Epithelial cell of proximal tubule (primary cell): ENCODE measurements at regions not wholly inside any gene's neighbourhood (a gene's known extent, or its start where the extent isn't known, plus 50 kb on each side); places are given as distances from the start of the nearest gene placed in this dataset.
A peak's percentile ranks its signal among the peaks of the same experiment; 100 is the strongest.
"Not testable (repeated sequence)": the region's sequence is repeated elsewhere in the genome, so short reads cannot be mapped to it uniquely, and the experiment has no call there.

Experiments used
- DNase-seq: peaks from one replicate; pipeline ENCODE4 v3.0.0-alpha.2; 2011; ENCODE audit warnings: low read depth
- H3K4me3 ChIP-seq: 2 replicates; pipeline ENCODE4 v1.5.1; 2011; ENCODE audit warnings: low read depth, mild to moderate bottlenecking, low read length
- TF ChIP-seq, protein P1 (sequence below): conservative IDR thresholded peaks from 2 replicates; pipeline ENCODE4 v1.5.1; 2012; ENCODE audit warnings: low read depth, mild to moderate bottlenecking, low read length

DNA sequence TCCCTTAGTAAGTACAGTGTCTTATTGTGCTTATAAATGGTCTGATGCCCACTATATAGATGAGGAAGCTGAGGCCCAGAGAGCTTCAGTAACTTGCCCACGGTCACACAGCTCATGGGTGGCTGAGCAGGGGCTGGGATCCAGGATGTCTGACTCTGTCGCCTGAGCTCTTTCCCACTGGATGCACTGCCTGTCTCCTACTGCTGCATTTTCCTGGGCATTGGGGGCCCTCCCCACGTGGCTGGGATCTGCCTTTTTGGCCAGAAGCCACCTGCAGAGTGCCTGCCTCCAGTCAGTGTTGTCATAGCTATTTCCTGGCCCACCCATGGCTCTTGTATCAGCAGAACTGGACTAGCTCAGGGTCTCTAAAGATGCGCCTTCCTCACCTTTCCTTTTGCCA lies 57.5 kb upstream of the TAMM41 start:
- H3K4me3 ChIP-seq = no peak overlapping the region
- DNase-seq = no peak
- TF ChIP-seq, protein P1, sequence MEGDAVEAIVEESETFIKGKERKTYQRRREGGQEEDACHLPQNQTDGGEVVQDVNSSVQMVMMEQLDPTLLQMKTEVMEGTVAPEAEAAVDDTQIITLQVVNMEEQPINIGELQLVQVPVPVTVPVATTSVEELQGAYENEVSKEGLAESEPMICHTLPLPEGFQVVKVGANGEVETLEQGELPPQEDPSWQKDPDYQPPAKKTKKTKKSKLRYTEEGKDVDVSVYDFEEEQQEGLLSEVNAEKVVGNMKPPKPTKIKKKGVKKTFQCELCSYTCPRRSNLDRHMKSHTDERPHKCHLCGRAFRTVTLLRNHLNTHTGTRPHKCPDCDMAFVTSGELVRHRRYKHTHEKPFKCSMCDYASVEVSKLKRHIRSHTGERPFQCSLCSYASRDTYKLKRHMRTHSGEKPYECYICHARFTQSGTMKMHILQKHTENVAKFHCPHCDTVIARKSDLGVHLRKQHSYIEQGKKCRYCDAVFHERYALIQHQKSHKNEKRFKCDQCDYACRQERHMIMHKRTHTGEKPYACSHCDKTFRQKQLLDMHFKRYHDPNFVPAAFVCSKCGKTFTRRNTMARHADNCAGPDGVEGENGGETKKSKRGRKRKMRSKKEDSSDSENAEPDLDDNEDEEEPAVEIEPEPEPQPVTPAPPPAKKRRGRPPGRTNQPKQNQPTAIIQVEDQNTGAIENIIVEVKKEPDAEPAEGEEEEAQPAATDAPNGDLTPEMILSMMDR = no peak

DNA sequence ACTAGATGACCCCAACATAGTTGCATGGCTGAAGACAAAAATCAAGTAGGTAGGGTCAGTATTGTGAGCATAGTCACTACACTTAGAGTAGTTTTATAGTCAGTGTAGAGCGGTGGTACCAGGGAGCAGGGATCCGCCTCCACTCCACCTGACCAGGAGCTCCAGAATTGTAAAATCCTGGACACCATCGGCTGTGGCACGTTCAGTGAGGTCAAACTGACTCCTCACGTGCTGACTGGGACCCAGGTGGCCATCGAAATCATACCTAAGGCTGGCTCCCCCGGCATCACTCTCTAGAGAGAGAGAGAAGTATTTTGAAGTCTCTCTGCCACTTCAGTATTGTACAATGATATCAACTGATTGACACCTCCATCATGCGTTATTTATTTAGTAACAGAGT lies 59.7 kb upstream of the TAMM41 start:
- TF ChIP-seq, protein P1 = no peak
- DNase-seq = no peak
- no peak overlapping the region for H3K4me3 ChIP-seq

DNA sequence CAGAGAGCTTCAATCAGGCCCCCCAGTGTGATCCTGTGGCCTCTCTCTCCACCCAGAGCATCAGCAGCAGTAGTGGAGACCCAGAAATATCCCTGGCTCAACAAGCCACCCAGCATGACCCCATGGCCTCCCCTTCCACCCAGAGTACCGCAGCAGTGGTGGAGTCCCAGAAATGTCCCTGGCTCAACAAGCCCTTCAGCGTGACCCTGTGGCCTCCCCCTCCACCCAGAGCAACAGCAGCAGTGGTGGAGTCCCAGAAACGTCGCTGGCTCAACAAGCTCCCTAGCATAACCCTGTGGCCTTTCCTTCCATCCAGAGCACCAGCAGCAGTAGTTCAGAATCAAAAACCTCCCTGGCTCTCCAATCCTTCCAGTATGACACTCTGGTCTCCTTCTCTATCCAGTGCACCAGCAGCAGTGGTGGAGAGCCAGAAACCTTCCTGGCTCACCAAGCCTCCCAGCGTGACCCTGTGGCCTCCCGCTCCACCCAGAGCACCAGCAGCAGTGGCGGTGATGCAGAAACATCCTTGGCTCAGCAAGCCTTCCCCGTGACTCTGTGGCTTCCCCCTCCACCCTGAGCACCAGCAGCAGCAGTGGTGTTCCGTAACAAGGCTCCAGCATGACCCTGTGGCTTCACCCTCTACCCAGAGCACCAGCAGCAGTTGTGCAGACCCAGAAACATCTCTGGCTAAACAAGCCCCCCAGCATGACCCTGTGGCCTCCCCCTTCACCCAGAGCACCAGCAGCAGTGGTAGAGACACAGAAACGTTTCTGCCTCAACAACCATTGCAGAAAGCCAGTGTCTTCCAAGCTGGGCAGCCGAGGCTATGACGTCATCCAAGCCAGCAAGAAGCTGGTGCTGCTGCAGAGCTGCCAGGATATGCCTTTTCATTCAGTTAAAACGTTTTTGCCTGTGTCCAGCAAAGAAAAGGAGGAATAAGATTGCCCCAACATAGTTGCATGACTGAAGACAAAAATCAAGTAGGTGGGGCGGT lies 61.3 kb upstream of the TAMM41 start:
- TF ChIP-seq, protein P1 = no peak
- peak; percentile 6 for DNase-seq
- H3K4me3 ChIP-seq = no peak overlapping the region

DNA sequence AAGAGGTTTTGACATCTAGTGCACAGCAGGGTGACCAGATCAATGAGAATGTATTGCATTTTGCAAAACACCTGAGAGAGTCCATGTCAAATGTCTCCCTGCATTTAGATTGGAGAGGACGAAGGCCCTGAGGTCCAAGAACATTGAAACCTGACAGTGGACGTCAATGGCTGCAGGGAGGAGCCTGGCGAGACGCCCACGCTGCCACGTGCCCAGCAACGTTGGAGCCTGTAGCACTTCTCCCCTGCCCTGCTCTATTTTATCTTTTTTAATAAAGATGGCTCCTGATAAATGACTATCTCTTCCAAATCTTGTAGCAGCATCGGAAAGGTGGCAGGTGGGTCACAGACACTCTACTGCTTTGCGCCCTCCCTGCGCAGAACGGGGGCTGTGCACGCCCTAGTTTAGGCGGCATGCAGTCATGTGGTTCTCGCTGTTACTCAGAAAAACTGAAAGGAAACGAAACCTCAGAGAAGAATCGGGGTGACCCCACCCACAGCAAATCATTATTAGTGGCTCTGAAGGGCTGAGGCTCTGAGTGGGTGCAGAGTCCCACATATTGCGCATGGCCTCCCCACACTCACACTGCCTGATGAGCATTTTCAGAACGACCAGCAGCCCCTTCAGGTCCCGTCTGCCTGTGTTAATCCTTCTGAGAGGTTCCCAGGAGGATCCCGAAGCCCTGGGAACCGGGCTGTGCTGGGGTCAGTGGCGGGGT lies 62.5 kb upstream of the TAMM41 start:
- DNase-seq = no peak
- TF ChIP-seq, protein P1 = no peak
- H3K4me3 ChIP-seq = no peak overlapping the region

DNA sequence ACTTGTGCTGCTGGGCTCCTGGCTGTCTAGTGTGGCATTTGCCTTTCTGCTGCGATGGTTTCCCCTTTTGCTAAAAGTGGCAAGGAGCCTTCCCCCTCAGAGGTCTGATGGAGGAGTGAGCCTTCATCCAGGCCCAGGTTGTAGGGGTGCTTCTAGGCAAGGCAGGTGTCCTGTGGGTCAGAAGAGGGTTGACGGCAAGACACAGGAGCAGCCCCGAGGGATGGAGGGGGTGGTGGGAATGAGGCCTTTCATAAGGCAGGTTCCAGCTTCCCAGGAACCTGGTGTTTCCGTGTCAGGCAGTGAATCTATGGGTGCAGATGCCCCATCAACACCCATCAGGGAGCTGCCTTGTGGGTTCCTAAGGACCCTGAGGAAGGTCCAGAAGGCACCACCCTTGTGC lies 63.0 kb upstream of the TAMM41 start:
- no peak for DNase-seq
- TF ChIP-seq, protein P1 = no peak
- no peak overlapping the region for H3K4me3 ChIP-seq

DNA sequence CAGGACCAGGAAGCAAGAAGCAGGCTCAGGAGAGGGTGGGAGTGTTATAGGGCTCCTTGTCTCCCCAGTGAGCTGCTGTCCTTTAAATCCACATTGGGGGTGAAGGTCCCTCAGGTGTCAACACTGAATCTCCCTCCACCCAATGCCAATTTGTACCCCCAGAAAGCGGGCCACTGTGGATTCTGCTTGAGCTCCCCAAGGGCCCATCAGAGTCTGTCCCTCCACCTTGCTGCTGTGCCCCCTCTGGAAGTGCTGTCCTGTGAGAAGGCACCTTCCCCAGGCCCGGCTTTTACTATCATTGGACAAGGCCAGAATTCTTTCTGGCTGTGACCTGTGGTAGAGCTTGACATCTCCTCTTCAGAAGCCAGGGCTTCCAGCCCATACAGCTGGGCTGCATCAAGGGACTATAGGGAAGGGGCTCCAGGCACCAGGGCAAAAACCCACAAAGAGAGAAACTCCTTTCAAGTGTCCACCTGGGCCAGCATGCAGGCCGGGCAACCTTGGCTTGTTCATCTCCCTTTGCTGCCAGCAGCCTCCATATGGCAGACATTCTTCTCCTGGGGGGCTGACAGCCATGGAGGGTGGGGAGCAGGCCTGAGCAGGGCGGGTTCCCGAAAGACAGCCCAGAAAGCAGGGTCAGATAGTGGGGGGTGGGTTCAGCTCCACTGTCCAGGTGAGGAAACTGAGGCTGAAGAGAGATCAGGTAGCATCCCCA lies 63.7 kb upstream of the TAMM41 start:
- not testable (repeated sequence) for H3K4me3 ChIP-seq, DNase-seq

DNA sequence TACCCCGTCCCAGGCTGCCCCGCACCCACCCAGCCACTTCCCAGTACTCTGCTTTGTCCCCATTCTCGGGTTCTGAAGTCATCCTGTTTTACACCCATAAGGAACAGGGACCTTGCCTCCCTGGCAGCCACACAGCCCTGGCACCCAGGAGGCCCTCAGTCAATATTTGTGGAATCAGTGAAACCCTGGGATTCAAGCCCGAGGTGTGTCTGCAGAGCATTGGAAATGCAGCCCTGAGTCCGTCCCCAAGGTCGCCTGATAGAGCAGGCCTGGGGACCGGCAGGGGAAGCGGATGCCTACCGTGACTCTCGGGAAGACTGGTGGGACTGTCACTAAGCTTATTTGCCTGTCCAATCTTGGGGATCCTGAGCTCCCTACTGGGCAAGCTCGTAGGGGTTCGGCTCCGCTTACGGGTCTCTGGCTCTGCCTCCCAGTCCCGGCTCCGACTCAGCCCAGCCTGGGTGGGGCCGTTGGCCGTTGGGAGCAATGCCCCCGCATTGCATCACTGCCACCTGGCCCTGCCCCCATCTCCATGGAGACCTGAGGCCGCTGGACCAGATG lies 64.4 kb upstream of the TAMM41 start:
- peak overlapping the region; percentile 21 for H3K4me3 ChIP-seq
- DNase-seq = no peak
- TF ChIP-seq, protein P1 = no peak

DNA sequence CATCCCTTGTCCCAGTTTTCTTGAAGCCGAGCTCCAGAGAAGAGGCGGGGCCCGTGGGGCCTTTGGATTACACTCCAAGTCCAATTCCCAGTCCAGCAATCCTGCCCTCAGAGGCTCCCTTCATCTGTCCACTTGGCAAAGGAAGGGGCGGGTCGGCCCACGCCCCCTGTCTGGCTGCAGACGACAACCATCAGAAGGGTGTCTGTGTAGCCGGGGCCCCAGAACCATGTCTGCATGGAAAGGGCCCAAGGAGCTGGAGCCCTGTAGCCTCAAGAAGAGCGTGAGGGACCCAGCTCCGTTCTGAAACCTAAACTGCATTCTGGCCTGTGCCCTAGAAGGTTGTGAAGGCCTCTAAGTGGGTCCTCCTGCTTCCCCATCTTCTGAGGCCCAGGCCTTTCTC lies 65.2 kb upstream of the TAMM41 start:
- not testable (repeated sequence) for DNase-seq, H3K4me3 ChIP-seq
